Muscle of arm (tissue), 1 donor: ENCODE measurements at regions not wholly inside any gene's neighbourhood (a gene's known extent, or its start where the extent isn't known, plus 50 kb on each side); places are given as distances from the start of the nearest gene placed in this dataset.

ENCODE experiments used
- DNase-seq: peaks from one replicate; pipeline ENCODE4 v3.0.0-alpha.2; 2013

DNA sequence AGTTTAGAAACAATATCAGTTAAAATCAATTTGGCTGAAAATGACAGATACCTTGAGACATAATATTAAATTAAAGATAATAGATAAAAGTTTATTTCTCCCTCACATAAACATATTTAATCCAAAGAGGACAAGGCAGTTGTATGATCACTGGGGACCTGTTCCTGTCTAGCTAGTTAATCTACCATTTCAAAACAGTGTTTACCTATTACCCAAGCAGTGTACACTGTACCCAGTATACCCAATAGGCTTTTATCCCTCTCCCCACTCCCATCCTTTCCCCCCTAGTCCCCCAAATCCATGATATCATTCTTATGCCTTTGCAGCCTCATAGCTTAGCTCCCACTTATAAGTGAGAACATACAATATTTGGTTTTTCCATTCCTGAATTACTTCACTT lies 229.7 kb upstream of the LARGE1 start:
- DNase-seq: no peak

DNA sequence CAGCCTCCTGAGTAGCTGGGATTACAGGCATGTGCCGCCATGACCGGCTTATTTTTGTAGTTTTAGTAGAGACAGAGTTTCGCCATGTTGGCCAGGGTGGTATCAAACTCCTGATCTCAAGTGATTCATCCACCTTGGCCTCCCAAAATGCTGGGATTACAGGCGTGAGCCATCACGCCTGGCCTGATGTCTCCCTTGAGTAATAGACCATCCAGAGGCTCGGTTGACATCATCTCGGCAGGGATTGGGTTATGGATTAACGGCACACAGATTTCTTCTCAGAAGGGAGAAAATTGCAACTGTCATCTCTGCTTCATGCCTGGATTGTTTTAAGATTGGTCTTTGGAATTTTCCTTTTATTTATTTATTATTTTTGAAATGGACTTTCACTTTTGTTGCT lies 239.2 kb upstream of the LARGE1 start:
- DNase-seq: no peak

DNA sequence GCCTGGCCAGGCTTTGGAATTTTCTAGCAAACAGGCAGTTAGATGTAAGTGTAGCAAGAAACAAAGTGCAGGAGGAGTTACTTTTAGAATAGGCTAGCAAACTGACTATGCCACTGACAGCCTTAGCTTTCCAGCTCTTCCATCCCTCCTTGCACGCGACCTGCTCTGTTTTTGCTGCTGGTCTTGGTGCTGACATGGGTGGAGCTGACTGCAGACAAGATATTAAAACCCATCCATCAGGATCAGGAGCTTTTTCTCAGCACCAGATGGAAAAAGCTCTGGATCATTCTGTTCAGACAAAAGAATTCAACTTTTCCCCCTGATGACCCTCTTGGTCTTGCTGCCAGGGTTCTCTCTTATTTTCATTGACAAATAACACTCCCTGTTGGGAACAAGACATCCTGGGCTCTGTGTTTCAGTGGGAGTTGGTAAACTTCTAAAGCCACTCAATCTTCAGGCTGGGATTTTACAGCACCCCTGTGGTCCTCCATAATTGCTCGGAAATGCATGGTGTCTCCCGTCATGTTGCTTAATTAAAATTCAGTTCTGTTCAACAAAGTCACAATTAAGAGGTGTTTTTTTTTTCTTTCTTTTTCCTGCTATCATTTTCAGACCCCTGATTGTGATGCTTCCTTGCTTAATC lies 240.0 kb upstream of the LARGE1 start:
- DNase-seq: no peak

DNA sequence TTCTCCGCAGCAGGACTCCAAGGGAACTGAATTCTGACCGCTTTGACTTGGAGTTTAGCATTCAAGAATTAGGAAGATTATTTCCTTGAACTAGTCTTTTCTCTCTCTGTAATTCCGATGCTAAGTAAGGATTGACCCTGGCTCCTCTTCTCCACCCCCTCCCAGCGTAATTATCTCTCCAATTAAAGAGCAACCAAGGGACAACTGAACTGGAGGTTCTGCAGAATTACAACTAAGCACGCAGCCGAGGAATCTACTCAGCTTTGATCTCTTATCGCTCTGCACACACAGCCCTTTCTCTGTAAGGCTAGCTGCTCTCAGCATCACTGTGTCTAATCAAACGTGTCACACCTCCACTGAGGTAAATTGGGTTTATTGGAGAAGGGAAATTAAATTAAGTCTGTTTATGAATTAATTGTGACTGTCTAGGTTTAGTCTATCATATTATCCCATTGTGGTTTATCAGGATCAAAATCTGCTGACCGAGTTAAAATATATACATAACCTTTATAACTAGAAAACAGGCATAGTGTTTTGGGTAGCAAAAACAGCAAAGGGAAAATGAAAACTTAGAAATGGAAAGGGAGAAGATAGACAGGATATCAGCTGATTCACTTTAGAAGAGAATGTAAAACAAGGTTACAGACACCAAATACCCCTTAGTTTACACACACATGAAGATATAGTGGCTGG lies 241.3 kb upstream of the LARGE1 start:
- no peak for DNase-seq

DNA sequence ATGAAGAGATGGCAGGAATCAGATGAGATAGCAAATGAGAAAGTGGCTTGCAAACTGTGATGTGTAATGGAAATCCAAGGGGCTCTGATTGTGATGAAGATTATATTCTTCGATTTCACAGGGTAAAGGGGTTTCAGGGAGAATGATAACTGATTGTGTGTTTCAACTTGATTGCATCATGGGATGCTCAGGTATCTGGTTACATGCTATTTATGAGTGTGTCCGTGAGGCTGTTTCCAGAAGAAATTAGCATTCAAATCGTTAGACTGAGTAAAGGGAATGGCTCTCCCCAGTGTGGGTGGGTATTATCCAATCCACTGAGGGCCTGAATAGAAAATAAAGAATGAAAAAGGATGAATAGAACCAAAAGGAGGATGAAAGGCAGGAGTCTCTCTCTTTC lies 278.7 kb upstream of the LARGE1 start:
- no peak for DNase-seq

DNA sequence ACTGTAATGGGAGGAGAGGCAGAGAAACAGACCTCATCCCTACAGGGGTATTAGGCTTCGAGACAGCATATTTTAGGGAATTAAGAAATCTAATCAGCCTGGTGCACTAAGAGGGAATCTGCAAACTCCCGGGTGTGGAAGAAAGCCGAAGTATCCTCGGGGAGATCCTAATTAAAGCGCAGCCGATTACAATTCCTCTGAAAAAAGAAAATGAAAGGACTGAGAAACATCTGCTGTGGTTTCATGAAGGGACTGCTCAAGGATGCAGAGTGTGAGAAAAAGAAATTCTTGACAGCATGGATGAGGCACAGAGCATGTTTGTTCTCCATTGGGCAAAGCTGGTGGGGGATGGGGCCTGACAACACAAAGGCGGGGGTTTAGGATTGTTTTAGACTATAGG lies 290.0 kb upstream of the LARGE1 start:
- no peak for DNase-seq

DNA sequence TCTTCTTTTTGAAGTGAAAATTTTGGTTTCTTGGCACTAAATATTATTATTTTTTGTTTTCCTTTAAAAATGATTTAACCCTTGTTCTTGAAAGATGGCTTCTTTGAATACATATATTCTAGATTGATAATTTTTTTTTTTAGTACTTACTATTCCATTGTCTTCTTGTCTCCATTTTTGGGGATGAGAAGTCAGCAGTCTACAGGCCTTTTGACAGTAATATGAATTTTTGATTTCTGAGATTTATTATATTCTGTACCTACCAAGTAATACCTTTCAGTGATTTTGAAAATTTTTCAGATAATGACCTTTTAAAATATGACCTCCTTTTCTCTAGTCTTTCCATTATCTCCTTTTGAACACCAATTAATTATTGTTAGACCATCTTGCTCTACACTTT lies 294.1 kb upstream of the LARGE1 start:
- DNase-seq: no peak

DNA sequence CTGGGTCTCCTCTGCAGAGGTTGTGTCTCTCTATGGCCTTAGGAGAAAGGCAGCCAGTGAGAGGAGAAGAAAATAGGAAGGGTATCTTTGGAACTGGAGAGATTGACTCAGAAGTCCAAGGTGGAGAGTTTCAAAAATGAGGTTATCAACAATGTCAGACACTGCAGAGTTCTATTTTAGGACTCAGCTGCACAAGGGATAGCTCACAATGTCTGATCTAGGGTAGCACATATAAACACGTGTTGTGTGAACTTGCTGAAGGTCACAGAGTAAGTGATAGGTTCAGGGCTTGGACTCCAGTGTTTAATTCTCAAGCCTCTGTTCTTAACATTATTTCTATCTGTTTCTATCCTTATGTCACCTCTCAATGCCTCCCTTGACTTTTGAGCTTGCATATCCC lies 305.0 kb upstream of the LARGE1 start:
- no peak for DNase-seq

DNA sequence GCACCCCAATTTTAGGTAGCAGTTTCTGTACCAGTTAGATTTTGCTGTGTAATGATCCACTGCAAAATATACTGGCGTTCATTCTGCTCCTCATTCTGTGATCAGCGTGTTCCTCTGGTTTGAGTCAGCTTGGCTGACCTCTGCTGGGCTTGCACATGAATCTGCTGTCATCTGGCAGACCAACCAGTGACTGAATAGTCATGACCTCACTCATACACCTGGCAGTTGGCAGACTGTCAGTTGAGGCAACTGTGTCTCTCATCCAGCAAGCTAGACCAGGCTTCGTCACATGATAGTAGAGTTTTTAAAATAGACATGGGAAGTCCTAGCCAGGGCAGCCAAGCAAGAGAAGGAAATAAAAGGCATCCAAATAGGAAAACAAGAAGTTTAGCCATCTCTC lies 316.3 kb upstream of the LARGE1 start:
- DNase-seq: peak; percentile 2

DNA sequence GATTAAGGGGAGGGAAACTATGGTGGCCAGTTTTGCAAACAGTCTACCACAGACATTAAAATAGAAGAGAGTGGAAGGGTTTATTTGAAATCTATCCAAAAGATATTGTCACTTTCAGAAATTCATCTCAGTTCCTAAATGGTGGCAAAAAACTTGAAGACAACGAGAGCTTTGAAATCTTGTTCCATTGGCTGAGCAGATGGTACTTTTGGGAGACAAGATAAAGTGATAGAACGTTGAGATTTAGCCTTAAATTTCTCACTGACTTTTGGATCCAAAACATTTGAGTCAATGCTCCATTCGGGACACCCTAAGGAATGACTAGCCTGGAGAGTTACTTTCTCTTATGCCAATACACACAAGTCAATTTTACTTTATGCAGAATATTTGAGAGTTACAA lies 319.1 kb upstream of the LARGE1 start:
- no peak for DNase-seq

DNA sequence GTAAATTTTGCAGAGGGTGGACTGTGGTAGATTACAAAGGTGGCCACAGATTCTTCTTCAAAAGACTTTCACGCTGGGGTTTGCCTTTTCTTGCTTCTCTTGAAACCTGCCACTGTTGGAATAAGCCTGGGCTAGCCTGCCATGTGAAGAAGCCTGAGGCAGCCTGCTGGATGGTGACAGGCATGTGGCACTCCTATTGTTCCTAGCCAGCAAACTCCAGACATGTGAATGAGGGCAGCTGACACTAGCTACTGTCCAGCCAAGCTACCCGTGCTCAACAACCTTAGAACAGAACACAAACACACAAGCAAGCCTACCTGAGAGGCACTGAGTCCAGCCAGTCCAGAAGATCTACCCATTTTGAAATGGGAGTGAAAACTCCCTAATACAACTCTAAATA lies 322.7 kb upstream of the LARGE1 start:
- DNase-seq: no peak

DNA sequence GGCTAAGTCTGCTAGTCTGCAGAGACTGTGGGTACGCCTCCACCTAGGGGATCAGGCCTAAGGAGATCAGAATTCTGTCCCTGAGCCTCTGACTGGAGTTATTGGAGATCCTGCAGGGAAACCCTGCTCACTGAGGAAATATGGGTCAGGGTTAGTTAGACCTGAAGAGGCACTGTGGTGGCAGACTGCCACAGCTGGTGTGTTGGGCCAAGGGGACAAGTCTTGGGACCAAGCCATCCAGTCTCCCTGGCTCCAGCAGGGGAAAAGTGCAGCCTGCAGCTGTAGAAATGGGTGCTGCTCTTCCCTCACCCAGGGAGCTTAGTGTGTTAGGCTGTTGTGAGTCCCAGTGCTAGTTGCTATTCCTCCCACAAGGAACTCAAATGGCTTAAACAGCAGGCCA lies 334.8 kb upstream of the LARGE1 start:
- DNase-seq: no peak

DNA sequence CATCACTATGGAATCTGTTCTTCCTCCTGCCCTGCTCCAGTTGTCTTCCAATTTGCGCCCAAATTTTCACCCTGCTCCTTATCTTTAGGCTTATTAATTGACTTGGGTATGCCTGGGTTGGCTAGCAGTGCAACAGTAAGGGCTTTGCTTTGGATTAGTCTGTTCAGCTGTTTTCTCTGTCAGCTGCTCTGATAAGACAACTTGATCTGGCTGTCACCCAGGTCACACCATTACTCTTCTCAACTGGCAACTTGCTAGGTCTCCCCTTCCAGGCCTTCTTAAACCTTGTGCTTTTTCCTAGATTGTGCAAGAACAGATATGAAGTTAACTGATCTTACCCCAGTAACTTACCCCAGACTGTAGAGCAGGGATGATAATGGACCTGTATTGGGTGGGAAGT lies 357.8 kb upstream of the LARGE1 start:
- DNase-seq: no peak

DNA sequence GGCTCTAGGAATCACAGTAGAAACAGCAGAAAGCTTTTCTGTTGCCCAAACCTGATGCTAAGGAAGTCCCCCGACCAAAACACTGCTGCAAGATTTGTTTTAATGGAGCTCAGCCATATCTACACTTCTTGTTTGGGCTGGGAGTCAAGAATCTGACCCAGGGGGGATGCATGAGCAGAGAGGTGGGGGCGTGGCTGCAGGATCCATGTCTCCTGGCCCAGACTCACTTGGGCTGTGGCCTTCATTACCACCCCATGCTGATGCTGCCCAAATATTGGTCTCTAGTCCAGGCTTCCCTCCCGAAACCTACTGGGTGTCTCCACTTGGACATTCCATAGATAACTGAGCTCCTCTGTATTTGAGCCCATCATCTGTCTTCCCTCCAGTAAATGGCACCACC lies 361.5 kb upstream of the LARGE1 start:
- no peak for DNase-seq

DNA sequence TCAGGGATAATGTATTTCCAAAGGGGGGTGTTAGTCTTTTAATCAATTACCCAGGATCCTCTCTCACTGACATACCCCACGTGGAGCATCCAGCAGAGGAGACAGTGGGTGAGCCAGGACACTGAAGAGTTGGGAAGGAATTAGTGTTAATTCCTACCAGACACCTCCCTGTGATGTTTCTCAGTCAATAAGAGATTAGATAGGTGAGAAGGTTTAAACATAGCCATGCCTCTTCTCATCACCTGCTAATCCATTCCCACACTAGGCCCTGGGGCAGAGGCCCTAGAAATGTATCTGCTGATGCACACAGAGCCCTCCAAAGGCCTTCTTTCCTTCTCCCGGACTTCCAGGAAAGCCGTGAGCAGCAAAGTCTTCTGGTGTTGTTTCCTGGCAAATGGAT lies 363.6 kb upstream of the LARGE1 start:
- DNase-seq: no peak

DNA sequence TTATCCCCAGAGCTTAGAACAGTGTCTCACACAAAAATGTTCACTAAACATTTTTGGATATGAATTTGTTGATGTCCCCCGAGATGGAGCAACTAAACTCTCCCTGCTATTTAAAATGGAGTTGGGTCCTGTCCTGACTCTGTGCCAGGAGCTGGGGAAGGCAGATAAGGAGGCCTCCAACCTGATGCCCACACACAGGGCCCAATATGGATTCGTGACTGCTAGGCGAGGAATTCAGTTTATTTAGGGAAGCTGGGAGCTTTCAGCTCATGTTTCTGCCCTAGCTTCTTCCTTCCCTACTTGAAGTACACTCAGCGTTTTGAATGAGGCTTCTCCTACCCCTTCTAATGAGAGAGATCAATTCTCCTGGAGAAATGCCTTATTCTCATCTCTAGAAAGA lies 373.0 kb upstream of the LARGE1 start:
- no peak for DNase-seq

DNA sequence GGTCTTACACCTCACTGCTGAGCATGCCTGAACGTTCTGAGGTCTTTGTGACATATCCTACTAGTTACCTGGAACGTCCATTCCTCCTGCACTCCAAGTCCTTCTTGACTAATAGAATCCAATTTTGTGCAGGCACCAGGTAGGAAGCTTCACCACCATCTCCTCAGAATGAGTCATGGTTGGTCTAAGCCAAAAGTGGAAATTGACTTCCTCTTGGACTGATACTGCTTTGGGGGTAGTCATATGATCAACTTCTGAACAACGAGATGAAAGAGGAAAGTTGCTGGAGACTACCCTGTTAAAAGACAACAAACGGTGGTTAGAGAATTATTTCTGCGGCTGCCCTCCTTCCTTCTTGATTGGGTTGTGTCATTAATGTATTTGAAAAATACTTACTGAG lies 374.2 kb upstream of the LARGE1 start:
- DNase-seq: no peak

DNA sequence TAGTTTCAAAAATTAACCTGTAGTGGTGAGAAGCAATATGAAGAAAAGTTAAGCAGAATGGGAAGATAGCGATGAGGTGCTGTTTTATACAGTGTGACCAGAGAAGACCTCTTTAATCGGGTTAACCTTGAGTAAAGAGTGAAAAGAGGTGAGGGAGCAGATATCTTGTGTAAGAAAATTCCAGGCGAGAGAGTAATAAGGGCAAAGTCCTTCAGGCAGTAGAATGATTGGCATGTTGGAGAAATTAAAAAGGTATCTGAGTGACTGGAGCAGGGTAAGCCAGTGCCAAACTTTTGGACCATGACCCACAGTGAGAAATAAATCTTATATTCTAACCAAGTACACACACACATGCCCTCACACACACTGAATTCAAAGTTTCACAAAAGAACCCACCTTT lies 374.7 kb upstream of the LARGE1 start:
- DNase-seq: no peak

DNA sequence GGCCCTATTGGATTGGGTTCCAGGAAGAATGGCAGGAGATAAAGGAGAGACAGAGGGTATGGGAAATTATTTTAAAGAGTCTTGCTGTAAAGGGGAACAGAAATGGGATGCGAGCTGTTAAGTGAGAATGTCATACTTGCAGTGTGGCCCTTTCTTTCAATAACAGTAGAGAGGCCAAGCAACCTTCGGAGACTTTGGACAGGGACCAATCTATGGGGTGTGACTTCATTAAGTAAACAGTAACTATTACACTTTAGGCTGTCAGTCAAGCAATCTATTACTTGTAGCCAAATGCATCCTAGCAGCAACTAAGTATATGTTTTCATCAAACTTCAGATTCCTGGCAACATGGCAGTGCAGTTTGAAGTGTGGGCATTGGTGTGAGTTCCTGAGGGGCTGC lies 376.2 kb upstream of the LARGE1 start:
- DNase-seq: no peak

DNA sequence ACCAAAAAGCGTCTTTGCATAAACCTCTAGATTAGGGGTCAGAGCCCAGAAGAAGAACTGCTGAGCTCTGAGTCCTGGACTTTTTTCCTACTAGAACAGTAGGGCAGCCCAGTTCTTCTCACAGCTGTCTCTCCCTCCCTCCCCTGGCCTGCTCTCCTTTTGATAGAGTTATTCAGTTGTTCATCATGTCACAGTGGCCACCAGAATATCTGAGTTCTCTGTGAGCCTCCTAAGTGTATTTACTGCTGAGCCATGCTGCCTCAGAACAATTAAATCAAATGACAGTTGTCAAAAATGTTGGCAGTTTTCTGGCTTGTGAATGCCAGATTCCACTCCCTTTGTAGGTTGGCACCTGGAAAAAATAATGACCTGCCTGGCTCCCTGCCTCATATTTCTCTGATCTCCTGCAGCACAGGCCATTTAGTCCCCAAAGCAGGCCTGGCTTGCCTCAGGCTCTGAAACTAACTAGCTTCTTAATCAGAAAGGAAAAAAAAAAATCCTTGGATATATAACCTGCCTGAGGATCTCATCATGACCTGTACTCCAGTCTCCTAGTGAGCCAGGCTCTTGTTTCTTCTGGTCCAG lies 377.4 kb upstream of the LARGE1 start:
- no peak for DNase-seq

DNA sequence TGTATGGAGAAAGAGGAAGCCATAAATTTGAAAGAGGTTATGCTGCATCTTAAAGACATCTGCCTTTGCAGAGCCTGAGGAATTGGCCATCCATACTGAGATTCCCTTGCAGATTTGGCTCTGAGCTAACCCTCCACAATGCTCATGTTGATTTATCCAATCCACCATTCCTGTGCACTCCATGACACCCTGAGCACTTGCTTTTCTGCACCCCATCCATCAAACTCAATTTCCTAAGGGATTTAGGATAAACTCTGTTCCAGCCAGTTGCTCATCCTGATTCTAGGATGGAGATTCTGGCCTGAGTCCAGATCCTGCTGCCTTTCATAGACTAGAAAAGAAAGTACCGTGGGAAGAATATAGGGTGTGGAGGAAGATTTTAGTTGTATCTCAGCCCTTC lies 379.2 kb upstream of the LARGE1 start:
- DNase-seq: no peak

DNA sequence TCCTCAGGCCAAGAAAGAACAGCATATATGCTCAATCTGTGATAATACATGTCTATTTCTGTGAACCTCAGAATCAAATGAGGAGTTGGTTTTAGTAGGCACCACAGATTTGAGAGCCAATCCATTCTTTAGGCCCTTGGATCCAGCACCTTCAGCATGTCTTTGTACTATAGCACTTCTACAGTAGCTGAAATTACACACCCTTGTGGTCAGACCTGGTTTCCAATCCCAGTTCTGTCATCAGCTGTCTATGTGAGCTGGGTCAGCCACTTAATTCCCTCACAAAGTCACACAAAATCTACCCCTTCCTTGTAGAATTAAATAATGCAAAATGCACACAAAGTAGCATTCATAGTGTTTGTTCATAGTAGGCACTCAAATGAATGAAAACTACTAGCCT lies 381.3 kb upstream of the LARGE1 start:
- DNase-seq: no peak

DNA sequence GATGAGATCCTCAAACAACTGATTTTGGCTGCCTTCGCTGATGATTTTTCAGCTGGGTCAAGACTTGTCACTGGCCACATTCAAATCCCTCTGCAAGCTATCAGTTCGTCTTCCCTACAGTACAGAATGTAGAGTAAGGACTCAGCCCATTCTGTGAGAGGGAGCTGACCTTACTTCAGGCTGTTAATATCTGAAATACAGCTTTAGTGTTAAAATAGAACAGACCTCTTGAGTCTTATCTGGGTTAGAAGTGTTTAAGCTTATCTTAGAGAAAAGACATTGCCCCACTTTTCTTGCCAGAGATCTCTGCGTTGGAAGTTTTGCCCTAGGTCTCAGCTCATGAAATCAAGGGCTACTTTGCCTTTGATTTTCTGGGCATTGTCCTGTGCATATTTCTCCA lies 383.4 kb upstream of the LARGE1 start:
- no peak for DNase-seq

DNA sequence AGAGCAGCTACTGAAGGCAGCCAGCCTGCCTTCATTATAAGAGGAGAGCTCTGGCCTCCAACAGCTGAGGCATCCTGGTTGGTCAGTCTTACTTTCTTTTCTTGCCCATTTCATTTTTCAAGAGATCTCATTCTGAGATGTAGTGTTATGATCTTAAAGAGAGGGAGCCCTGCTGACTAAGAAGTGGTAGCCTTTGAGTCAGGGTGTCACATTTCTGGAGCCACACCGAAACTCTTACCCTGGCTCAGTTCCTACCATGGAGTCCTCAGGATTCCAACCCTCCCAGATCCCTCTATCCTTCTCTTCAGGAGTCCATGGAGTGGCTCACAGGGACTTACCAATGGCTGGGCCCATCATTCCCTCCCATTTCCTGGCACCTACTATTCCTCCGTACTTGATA lies 386.1 kb upstream of the LARGE1 start:
- DNase-seq: no peak
